Coronary artery (tissue), 2 donors: ENCODE measurements at regions not wholly inside any gene's neighbourhood (a gene's known extent, or its start where the extent isn't known, plus 50 kb on each side); places are given as distances from the start of the nearest gene placed in this dataset.

ENCODE experiments used
- DNase-seq: peaks from one replicate; pipeline ENCODE4 v3.0.0-alpha.2; 2017; ENCODE audit warnings: low spot score
- H3K27ac ChIP-seq, 2 donors: fragments of 200-600 bp; sonication (generic); one replicate each; pipeline ENCODE4 v1.5.1; 2016 to 2019
- H3K4me3 ChIP-seq: fragments of 200-600 bp; sonication (generic); 2 replicates; pipeline ENCODE4 v1.5.1; 2016; ENCODE audit warnings: mild to moderate bottlenecking, moderate library complexity
- TF ChIP-seq, protein P1 (sequence below): fragments of 200-600 bp; sonication (generic); IDR thresholded peaks from one replicate; pipeline ENCODE4 v1.5.1; 2019; ENCODE audit warnings: antibody characterized with exemption

DNA sequence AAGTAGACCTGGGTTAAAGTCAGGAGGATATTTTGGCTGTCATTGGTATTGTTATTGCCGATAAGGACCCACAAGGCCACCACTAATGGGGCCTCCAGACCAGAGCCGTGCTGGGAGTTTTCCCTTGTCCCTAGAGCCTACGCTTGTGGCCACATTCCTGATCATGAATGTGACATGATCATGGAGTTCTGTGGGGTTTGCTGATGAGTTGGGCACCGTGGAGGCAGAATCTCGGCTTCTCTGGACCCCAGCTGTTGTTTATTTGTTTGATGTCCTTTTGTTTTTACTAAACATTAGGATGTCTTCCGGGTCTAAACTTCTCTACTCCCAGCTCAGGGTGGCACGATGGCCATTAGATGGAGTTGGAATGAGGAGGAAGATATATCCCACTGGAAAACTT is 74.9 kb upstream of the TMPRSS2 start:
- TF ChIP-seq, protein P1, sequence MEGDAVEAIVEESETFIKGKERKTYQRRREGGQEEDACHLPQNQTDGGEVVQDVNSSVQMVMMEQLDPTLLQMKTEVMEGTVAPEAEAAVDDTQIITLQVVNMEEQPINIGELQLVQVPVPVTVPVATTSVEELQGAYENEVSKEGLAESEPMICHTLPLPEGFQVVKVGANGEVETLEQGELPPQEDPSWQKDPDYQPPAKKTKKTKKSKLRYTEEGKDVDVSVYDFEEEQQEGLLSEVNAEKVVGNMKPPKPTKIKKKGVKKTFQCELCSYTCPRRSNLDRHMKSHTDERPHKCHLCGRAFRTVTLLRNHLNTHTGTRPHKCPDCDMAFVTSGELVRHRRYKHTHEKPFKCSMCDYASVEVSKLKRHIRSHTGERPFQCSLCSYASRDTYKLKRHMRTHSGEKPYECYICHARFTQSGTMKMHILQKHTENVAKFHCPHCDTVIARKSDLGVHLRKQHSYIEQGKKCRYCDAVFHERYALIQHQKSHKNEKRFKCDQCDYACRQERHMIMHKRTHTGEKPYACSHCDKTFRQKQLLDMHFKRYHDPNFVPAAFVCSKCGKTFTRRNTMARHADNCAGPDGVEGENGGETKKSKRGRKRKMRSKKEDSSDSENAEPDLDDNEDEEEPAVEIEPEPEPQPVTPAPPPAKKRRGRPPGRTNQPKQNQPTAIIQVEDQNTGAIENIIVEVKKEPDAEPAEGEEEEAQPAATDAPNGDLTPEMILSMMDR, result no peak
- Histone ChIP-seq H3K4me3 (no peak overlapping the region), H3K27ac (no peak overlapping the region)
- no peak for DNase-seq

DNA sequence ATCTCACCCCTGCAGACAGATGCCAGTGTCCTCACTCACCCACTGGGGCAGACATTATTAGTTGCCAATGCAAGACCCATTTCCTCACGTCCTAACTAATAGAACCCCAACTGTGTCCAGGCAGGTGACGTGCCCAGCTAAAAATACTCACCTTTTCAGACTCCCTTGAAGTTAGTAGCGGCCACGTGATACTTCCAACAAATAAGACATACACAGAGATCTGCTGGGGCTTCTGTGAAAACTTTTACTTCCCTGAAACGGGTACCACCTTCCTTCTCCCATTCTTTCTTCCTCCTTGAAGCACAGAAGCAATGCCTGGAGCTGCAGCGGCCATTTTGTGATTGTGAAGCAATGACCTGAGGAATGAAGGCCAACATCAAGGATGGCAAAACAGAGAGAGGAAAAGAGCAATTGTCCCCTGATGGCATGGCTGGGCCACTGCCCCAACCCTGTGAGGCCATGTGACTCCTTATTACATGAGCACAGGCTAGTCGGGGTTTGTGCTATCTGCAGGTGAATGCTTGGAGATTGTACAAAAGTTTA is 74.4 kb upstream of the TMPRSS2 start:
- DNase-seq, result no peak
- TF ChIP-seq, protein P1, result no peak
- Histone ChIP-seq H3K4me3 (no peak overlapping the region), H3K27ac (no peak overlapping the region)

DNA sequence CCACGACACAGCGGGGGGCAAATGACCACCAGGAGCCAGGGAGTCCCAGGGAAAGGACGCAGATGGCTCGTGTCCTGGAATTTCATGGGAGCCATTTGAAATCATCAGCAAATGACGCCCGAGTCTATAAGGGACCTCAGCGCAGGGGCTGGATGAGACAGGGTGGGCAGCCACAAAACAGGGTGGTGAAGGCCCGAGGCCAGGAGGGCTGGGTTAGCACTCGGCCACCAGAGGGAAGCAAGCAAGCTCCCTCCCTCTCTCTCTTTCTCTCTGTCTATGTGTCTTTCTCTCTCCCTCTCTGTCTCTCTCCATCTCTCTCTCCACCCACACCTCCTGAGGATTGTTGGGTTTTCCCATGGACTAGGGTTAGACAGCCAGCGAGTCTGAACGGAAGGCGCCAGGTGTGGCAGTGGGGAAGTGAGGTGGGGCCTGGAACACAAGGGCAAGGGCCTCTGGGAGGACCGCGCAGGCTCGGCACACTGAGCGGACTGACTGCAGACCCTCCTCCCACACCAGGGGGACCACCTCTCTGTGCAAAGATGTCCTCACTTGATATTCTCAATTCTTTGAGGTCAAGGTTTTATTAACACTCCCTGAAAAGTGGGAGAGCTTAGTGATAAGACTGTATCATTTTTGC is 73.8 kb upstream of the TMPRSS2 start:
- Histone ChIP-seq H3K4me3 (no peak overlapping the region), H3K27ac (no peak overlapping the region)
- DNase-seq, result no peak
- TF ChIP-seq, protein P1, result no peak

DNA sequence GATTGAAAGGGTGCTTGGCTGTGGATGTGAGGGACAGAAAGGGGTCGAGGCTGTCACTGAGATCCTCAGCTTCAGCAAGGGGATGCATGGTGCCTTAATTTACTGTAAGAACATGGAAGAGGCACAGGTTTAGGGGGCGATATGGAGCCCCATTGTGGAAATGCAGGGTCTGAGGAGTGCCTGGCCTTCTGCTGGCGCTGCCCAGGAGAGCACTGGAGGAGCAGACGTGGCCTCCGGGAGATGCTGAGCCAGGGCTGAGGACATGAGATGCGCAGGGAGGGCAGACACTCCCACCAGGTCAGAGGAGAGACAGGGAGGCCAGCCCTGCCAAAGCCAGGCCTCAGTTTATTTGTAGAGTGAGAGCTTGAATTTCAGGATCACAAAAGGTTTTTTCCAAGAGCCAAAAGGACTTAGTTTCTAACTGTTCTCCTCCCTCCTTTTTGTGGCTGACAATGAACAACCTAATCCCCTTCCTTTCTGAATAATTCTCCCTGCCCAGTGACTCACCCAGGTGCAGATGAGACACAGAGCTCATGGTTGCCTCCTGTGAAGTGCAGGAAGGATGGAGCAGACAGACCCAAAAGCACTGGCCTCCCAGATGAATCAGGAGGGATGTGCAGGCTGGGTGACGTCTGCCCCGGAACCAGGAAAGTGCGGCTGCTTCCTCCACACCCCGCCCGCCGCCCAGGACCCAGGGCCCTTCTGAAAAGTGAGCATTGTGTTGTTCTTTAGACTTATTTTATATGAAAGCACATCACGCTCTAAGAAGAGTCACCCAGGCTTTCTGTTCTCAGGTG is 73.0 kb upstream of the TMPRSS2 start:
- Histone ChIP-seq H3K4me3 (no peak overlapping the region), H3K27ac (no peak overlapping the region)
- TF ChIP-seq, protein P1, result no peak
- no peak for DNase-seq

GRCh38 chr21:41579692-41580091 is 71.7 kb upstream of the TMPRSS2 start:
- TF ChIP-seq, protein P1, result no peak
- DNase-seq, result no peak
- Histone ChIP-seq H3K27ac (no peak overlapping the region), H3K4me3 (no peak overlapping the region)

GRCh38 chr21:41578716-41579115 is 70.8 kb upstream of the TMPRSS2 start:
- H3K27ac ChIP-seq, result no peak overlapping the region
- H3K4me3 ChIP-seq, result no peak overlapping the region
- TF ChIP-seq, protein P1, result no peak
- no peak for DNase-seq
